Thyroid gland (tissue), 4 donors: ENCODE measurements at regions not wholly inside any gene's neighbourhood (a gene's known extent, or its start where the extent isn't known, plus 50 kb on each side); places are given as distances from the start of the nearest gene placed in this dataset.

Experiments used
- POLR2A ChIP-seq, 2 donors: fragments of 450-650 bp; IDR thresholded peaks; one replicate each; pipeline ENCODE4 v1.6.1; 2017; ENCODE audit warnings: antibody characterized with exemption in 2 of 2, mild to moderate bottlenecking in 2 of 2, moderate library complexity in 1 of 2
- TF ChIP-seq, protein P1 (sequence below), 6 experiments: fragments of 200-600 bp in 3 of 6; fragments of 450-650 bp in 3 of 6; sonication (generic) in 3 of 6; IDR thresholded peaks; one replicate each; pipeline ENCODE4 v1.5.1; 2016 to 2019; ENCODE audit warnings: antibody characterized with exemption in 6 of 6, mild to moderate bottlenecking in 2 of 6, inconsistent platforms in 1 of 6, moderate library complexity in 1 of 6

DNA sequence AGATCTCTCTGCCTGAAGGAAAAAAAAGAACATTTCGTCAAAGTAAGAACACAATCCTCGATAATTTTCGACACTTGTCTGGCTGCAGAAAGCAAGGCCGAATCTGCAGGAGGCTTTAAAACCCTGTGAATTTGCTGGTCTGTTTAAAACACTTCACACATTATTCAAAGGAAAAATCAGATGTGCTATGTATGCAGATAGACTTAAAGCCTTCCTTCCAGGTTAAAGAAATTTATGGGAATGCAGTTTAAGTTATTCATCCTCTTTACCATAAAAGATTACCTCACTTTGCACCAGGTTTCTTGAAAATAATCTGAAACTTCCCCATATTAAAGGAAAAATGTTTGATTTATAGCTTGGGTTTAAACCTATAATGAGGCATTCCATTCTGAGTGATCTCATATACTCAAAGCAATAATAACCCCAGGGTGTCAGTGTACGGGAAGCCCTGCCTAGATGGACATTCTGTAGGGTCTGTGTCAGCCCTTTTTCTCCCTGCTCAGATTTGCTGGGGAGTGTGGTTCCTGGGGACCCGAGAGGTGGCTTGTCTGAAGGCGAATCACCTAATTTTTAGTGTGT, 323.5 kb upstream of the SLC24A2 start:
- TF ChIP-seq, protein P1, sequence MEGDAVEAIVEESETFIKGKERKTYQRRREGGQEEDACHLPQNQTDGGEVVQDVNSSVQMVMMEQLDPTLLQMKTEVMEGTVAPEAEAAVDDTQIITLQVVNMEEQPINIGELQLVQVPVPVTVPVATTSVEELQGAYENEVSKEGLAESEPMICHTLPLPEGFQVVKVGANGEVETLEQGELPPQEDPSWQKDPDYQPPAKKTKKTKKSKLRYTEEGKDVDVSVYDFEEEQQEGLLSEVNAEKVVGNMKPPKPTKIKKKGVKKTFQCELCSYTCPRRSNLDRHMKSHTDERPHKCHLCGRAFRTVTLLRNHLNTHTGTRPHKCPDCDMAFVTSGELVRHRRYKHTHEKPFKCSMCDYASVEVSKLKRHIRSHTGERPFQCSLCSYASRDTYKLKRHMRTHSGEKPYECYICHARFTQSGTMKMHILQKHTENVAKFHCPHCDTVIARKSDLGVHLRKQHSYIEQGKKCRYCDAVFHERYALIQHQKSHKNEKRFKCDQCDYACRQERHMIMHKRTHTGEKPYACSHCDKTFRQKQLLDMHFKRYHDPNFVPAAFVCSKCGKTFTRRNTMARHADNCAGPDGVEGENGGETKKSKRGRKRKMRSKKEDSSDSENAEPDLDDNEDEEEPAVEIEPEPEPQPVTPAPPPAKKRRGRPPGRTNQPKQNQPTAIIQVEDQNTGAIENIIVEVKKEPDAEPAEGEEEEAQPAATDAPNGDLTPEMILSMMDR (IDR thresholded peaks at IDR 0.05): no peak
- TF ChIP-seq POLR2A (IDR thresholded peaks at IDR 0.05): no peak
